IMR-90 (cell line): ENCODE measurements at regions not wholly inside any gene's neighbourhood (a gene's known extent, or its start where the extent isn't known, plus 50 kb on each side); places are given as distances from the start of the nearest gene placed in this dataset.

ENCODE experiments used
- ATAC-seq: fragments of 200-7000 bp; cut with Tn5 transposase; 2 replicates; pipeline ENCODE4 v1.9.1; 2020; ENCODE audit warnings: low read depth, mild to moderate bottlenecking, moderate library complexity
- BruUV-seq: library from RNA; stranded (reverse); fragments of 400-500 nt; replicated peaks from 2 replicates; lab custom pipeline; 2021; lab: Mats Ljungman, UMichigan
- CTCF ChIA-PET: fragments of 300-600 bp; formaldehyde crosslinking; extraction: SDS; loops from one replicate; lab custom pipeline; 2021; ENCODE audit warnings: antibody characterized with exemption; lab: Yijun Ruan, JAX
- POLR2A ChIA-PET: fragments of 300-600 bp; sonication (Branson Sonifier 250); formaldehyde crosslinking; loops from one replicate; lab custom pipeline; 2022; ENCODE audit warnings: antibody characterized with exemption; ENCODE audit not compliant: unreplicated experiment; lab: Charles Lee
- DNase-seq: peaks from one replicate; pipeline ENCODE4 v3.0.0; 2013
- H2AFZ ChIP-seq: replicated peaks from 2 replicates; pipeline ENCODE3; 2013; ENCODE audit warnings: low read length, mild to moderate bottlenecking; ENCODE audit not compliant: poor library complexity
- H2AK5ac ChIP-seq: 2 replicates; pipeline ENCODE4 v1.6.1; 2013; ENCODE audit warnings: low read depth, low read length, inconsistent platforms
- H2AK9ac ChIP-seq: replicated peaks from 2 replicates; pipeline ENCODE3; 2013; ENCODE audit warnings: mild to moderate bottlenecking, low read depth, low read length, moderate library complexity; ENCODE audit not compliant: poor library complexity
- H2BK120ac ChIP-seq: 2 replicates; pipeline ENCODE4 v1.6.1; 2013; ENCODE audit warnings: low read depth, low read length, inconsistent platforms
- H2BK15ac ChIP-seq: 3 replicates; pipeline ENCODE4 v1.6.1; 2013; ENCODE audit warnings: low read depth, low read length, inconsistent platforms
- H2BK20ac ChIP-seq: 2 replicates; pipeline ENCODE4 v1.6.1; 2013; ENCODE audit warnings: low read depth, mild to moderate bottlenecking, inconsistent platforms, low read length, moderate library complexity
- H2BK5ac ChIP-seq: 2 replicates; pipeline ENCODE4 v1.6.1; 2013; ENCODE audit warnings: mild to moderate bottlenecking, low read depth, low read length, inconsistent platforms; ENCODE audit not compliant: poor library complexity, severe bottlenecking
- H3K14ac ChIP-seq: replicated peaks from 2 replicates; pipeline ENCODE4 v1.6.1; 2013; ENCODE audit warnings: low read depth, low read length, inconsistent platforms
- H3K18ac ChIP-seq: 2 replicates; pipeline ENCODE4 v1.6.1; 2013; ENCODE audit warnings: low read depth, low read length, control low read depth
- H3K23ac ChIP-seq: 2 replicates; pipeline ENCODE4 v1.6.1; 2013; ENCODE audit warnings: low read depth, low read length, inconsistent platforms
- H3K27ac ChIP-seq: 2 replicates; pipeline ENCODE4 v1.5.1; 2013; ENCODE audit warnings: mild to moderate bottlenecking, control low read depth, low read length; ENCODE audit not compliant: insufficient read depth
- H3K27me3 ChIP-seq: 2 replicates; pipeline ENCODE4 v1.6.1; 2013; ENCODE audit warnings: low read length; ENCODE audit not compliant: control insufficient read depth, insufficient read depth
- H3K36me3 ChIP-seq: 2 replicates; pipeline ENCODE4 v1.6.1; 2013; ENCODE audit warnings: low read length, mixed read lengths; ENCODE audit not compliant: control insufficient read depth, insufficient read depth
- H3K4ac ChIP-seq: 2 replicates; pipeline ENCODE4 v1.6.1; 2013; ENCODE audit warnings: low read depth, low read length, inconsistent platforms
- H3K4me1 ChIP-seq: 2 replicates; pipeline ENCODE4 v1.6.1; 2013; ENCODE audit warnings: low read length, mixed read lengths; ENCODE audit not compliant: control insufficient read depth, insufficient read depth
- H3K4me2 ChIP-seq: 2 replicates; pipeline ENCODE4 v1.6.1; 2013; ENCODE audit warnings: low read depth, mild to moderate bottlenecking, control low read depth, low read length, moderate library complexity
- H3K4me3 ChIP-seq: 2 replicates; pipeline ENCODE4 v1.5.1; 2013; ENCODE audit warnings: low read depth, mild to moderate bottlenecking, control low read depth, low read length, moderate library complexity; ENCODE audit not compliant: insufficient read depth
- H3K56ac ChIP-seq: 2 replicates; pipeline ENCODE4 v1.6.1; 2013; ENCODE audit warnings: low read length, inconsistent platforms; ENCODE audit not compliant: insufficient read depth; ENCODE audit errors: extremely low read depth
- H3K79me1 ChIP-seq, 2 experiments: 2 replicates each; pipeline ENCODE4 v1.6.1; 2013; ENCODE audit warnings: low read length in 2 of 2, inconsistent platforms in 1 of 2, low read depth in 1 of 2
- H3K9ac ChIP-seq: 2 replicates; pipeline ENCODE4 v1.6.1; 2013; ENCODE audit warnings: low read depth, low read length, control low read depth
- H3K9me1 ChIP-seq: 2 replicates; pipeline ENCODE4 v1.6.1; 2013; ENCODE audit warnings: low read length, inconsistent platforms; ENCODE audit not compliant: insufficient read depth
- H3K9me3 ChIP-seq: 2 replicates; pipeline ENCODE4 v1.6.1; 2013; ENCODE audit warnings: low read length; ENCODE audit not compliant: control insufficient read depth, insufficient read depth
- H4K20me1 ChIP-seq: 2 replicates; pipeline ENCODE4 v1.6.1; 2013; ENCODE audit warnings: low read length, inconsistent platforms; ENCODE audit not compliant: insufficient read depth
- H4K5ac ChIP-seq: 2 replicates; pipeline ENCODE4 v1.6.1; 2013; ENCODE audit warnings: mild to moderate bottlenecking, low read depth, low read length, control low read depth
- H4K8ac ChIP-seq, 2 experiments: 2 replicates each; pipeline ENCODE4 v1.6.1; 2013; ENCODE audit warnings: low read depth in 2 of 2, low read length in 2 of 2, control low read depth in 1 of 2, inconsistent platforms in 1 of 2
- H4K91ac ChIP-seq: 2 replicates; pipeline ENCODE4 v1.6.1; 2013; ENCODE audit warnings: low read depth, low read length, inconsistent platforms; ENCODE audit not compliant: insufficient read depth
- BHLHE40 ChIP-seq: fragments of 150-350 bp; IDR thresholded peaks from 2 replicates; pipeline ENCODE4 v1.6.1; 2016; ENCODE audit warnings: mild to moderate bottlenecking, low read depth, low read length
- CEBPB ChIP-seq: IDR thresholded peaks from 2 replicates; pipeline ENCODE4 v1.6.1; 2012; ENCODE audit warnings: low read depth, low read length, improper control_type of control experiment
- CTCF ChIP-seq: conservative IDR thresholded peaks from 2 replicates; pipeline ENCODE4 v1.5.1; 2012; ENCODE audit warnings: mild to moderate bottlenecking, low read depth, low read length, improper control_type of control experiment
- MAZ ChIP-seq: IDR thresholded peaks from 2 replicates; pipeline ENCODE4 v1.6.1; 2012; ENCODE audit warnings: low read depth, mild to moderate bottlenecking, low read length, improper control_type of control experiment, moderate library complexity, borderline replicate concordance
- MXI1 ChIP-seq: IDR thresholded peaks from 2 replicates; pipeline ENCODE4 v1.6.1; 2012; ENCODE audit warnings: low read depth, mild to moderate bottlenecking, low read length, moderate library complexity, borderline replicate concordance
- NFE2L2 ChIP-seq: fragments of 150-350 bp; IDR thresholded peaks from 2 replicates; pipeline ENCODE4 v1.6.1; 2016; ENCODE audit warnings: low read depth, mild to moderate bottlenecking, low read length
- POLR2A ChIP-seq: IDR thresholded peaks from 2 replicates; pipeline ENCODE4 v1.6.1; 2012; ENCODE audit warnings: mild to moderate bottlenecking, low read depth, low read length
- RAD21 ChIP-seq: IDR thresholded peaks from 2 replicates; pipeline ENCODE4 v1.6.1; 2012; ENCODE audit warnings: low read length, improper control_type of control experiment
- RCOR1 ChIP-seq: IDR thresholded peaks from 2 replicates; pipeline ENCODE4 v1.6.1; 2012; ENCODE audit warnings: mild to moderate bottlenecking, low read length, improper control_type of control experiment; ENCODE audit not compliant: insufficient replicate concordance
- RFX5 ChIP-seq: IDR thresholded peaks from 2 replicates; pipeline ENCODE4 v1.8.0; 2012; ENCODE audit warnings: low read depth, mild to moderate bottlenecking, low read length, moderate library complexity
- USF2 ChIP-seq: fragments of 150-350 bp; IDR thresholded peaks from 2 replicates; pipeline ENCODE4 v1.6.1; 2017; ENCODE audit warnings: mild to moderate bottlenecking, antibody characterized with exemption, low read length, low read depth
- WGBS, 2 experiments: methylation state at CpG; one replicate each; pipeline versions ENCODE4 v1.1.5 to v1.1.7; 2013; ENCODE audit warnings: missing lambda C conversion rate in 2 of 2; ENCODE audit not compliant: insufficient read length in 1 of 2; ENCODE audit errors: extremely low coverage in 2 of 2; 5-methylcytosine and 5-hydroxymethylcytosine counted together
- dilution Hi-C: fragments of 300-500 bp; cut with HindIII; formaldehyde crosslinking; loops from one replicate; pipeline ENCODE4 v1.14.3; 2018; ENCODE audit warnings: low sequenced_read_pairs; ENCODE audit not compliant: unreplicated experiment
- in situ Hi-C: fragments of 300-500 bp; cut with MboI; formaldehyde crosslinking; loops from 3 replicates; pipeline ENCODE4 v1.14.3; 2019; ENCODE audit warnings: low sequenced_read_pairs, inconsistent platforms, mixed read lengths
- intact Hi-C: fragments of 100-400 bp; cut with micrococcal nuclease; formaldehyde crosslinking; loops from 2 replicates; pipeline ENCODE4 v1.10.0; 2022

- no CpG with 5 or more reads among the region's 1 CpG for WGBS, 2 experiments
- intact Hi-C loops (no loop called here), dilution Hi-C loops (no loop called here), in situ Hi-C loops (no loop called here)
- H2AK5ac ChIP-seq = no peak overlapping the region
- H4K91ac ChIP-seq = no peak overlapping the region
- TF ChIP-seq RFX5 (no peak), RCOR1 (no peak), MXI1 (no peak), MAZ (no peak), POLR2A (no peak), BHLHE40 (no peak), CEBPB (no peak), CTCF (no peak), USF2 (no peak), NFE2L2 (no peak), RAD21 (no peak)
- no peak overlapping the region for H3K4me2 ChIP-seq
- H2AK9ac ChIP-seq = no peak overlapping the region
- no peak overlapping the region for H3K4ac ChIP-seq
- no peak overlapping the region for H3K4me3 ChIP-seq
- no peak overlapping the region for H2BK120ac ChIP-seq
- H4K20me1 ChIP-seq = no peaks in the 10 kb centered on the region
- H3K14ac ChIP-seq = no peak overlapping the region
- no peaks in the 10 kb centered on the region for H3K79me1 ChIP-seq
- no TSS peak for BruUV-seq
- H3K23ac ChIP-seq = no peak overlapping the region
- no peak overlapping the region for H3K9ac ChIP-seq
- ATAC-seq = no peak; the same call in 1 of the 2 replicates
- ChIA-PET CTCF (no interaction called here), POLR2A (interaction anchor here (0.5 kb wide), 1 partner anchor 422 kb away, joined by 8 read pairs; no protein-coding TSS in a partner anchor)
- H3K56ac ChIP-seq = no peak overlapping the region
- peaks cover 2% of the 10 kb centered on the region; the same call in 1 of the 2 replicates for H3K9me3 ChIP-seq
- no peak overlapping the region for H4K5ac ChIP-seq
- no peak overlapping the region for H3K27ac ChIP-seq
- no peak overlapping the region for H2AFZ ChIP-seq
- no peak for DNase-seq
- peaks cover 3% of the 10 kb centered on the region for H3K4me1 ChIP-seq
- no peak overlapping the region for H4K8ac ChIP-seq
- H3K27me3 ChIP-seq = no peaks in the 10 kb centered on the region
- no peaks in the 10 kb centered on the region for H3K36me3 ChIP-seq
- no peak overlapping the region for H2BK20ac ChIP-seq
- H2BK15ac ChIP-seq = no peak overlapping the region
- no peak overlapping the region for H3K18ac ChIP-seq
- no peak overlapping the region for H2BK5ac ChIP-seq
- H3K9me1 ChIP-seq = no peaks in the 10 kb centered on the region; the same call in 1 of the 2 replicates
These were observed 121.2 kb upstream of the PLEKHG7 start for GRCh38 chr12:92581604-92582003.
